ENCODE measurements at regions not wholly inside any gene's neighbourhood (a gene's known extent, or its start where the extent isn't known, plus 50 kb on each side); places are given as distances from the start of the nearest gene placed in this dataset.

DNA sequence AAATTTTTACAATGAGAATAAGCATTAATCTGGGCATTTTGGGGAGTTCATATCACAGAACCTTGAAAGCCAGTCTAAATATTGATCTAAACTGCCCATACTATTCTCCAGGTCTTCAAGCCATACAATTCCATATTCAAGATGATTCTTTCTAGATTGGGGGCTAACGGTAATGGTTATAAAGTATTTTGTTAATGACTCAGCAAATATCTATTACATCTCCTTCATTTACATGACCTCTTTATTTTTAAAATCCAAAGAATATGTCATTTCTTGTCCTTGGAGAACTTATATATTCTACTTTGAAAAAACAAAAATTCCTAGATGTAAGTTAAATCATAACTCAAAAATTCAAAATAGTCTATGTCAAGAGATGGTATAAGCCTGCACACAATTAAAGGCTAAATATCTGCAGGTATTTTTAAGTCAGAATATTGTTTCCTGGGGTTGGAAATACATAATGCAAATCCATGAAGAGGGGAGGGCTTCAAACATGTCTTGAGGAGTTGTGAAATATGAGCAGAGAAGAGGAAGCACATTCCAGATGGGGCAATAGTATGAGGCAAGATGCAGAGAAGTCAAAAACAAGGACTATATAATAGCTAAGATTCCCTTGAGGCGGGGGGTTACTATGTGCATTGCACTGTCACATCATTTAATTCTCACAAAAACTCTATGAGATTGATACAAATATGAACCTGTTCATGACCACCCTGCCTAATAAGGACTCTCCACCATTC, 526.4 kb downstream of the NR2F1-AS1 start:
- DNase-seq, result peak; percentile 49

DNA sequence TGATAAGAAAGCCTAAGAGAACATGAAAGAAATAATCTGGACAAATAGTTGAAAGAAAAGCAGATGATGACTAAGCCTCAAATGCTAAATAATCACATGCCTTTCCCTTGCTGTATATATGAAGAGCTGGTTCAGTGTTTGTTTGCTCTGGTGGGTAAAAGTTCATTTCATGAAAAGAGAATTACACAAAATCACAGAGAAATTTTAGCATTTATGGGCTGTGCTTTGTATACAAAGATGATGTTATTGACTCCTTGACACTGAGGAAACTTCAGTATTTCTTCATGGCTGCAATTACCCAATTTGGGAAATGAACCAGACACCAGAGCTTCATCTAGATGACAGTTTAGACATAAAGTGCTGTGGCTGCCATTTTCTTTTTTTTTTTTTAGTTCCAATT, 527.2 kb downstream of the NR2F1-AS1 start:
- DNase-seq, result no peak

DNA sequence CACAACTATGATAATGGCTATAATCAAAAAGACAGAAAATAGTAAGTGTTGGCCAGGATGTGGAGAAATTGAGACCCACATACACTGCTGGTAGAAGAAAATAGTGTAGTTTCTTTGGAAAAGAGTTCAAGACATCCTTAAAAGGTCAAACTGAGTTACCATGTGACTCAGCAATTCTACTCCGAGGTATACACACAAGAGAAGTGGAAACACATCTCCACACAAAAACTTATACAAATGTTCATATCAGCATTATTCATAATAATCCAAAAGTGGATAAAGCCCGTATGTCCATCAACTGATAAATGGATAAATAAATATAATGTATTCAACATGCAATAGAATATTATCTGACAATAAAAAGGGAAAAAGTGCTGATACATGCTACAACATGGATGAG, 532.2 kb downstream of the NR2F1-AS1 start:
- DNase-seq, result no peak

DNA sequence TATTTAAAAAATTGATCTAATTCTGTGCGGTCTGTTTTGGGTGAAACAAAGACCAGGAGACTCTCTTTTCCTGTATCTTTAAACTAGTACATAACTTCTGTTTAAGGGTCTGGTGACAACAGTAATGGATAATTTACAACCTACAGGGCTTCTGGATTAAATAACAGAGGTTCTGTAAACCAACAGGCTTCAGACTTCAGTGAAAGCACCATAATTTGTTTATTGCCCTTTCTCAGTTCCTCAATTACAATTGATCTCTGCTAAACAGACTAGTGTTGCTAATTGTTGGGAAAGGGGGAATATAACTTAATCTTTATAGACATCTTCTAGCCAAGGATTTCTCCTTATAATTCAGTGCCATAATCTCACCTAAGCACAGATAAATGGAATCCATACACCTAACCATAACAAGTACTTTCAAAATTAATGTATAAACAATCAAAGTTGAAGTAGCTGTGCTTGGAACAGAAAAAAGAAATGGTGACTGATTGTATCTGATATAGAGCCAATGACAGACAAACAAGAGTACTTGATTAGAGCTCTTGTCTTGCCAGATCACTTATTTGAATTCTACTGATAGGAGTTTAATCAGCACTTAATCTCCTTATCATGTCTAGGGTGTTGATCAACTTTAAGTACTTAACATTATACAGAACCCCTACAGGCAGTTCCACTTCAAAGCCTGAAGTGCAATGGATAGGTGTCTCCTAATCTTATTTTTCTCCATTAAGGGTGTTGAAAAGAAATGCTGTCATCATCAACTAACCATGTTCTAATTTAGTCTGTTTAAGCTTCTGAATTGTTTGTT, 536.0 kb downstream of the NR2F1-AS1 start:
- DNase-seq, result no peak

DNA sequence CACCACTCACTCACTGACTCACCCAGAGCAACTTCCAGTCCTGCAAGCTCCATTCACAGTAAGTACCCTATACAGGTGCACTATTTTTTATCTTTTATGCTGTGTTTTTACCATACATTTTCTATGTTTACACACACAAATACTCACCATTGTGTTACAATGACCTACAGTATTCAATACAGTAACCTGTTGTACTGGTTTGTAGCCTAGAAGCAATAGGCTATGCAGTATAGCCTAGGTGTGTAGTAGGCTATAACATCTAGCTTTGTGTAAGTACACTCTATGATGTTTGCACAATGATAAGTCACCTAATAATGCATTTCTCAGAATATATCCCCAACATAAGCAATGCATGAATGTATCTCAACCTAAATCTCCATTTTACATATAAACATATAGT, 541.1 kb downstream of the NR2F1-AS1 start:
- DNase-seq, result no peak

DNA sequence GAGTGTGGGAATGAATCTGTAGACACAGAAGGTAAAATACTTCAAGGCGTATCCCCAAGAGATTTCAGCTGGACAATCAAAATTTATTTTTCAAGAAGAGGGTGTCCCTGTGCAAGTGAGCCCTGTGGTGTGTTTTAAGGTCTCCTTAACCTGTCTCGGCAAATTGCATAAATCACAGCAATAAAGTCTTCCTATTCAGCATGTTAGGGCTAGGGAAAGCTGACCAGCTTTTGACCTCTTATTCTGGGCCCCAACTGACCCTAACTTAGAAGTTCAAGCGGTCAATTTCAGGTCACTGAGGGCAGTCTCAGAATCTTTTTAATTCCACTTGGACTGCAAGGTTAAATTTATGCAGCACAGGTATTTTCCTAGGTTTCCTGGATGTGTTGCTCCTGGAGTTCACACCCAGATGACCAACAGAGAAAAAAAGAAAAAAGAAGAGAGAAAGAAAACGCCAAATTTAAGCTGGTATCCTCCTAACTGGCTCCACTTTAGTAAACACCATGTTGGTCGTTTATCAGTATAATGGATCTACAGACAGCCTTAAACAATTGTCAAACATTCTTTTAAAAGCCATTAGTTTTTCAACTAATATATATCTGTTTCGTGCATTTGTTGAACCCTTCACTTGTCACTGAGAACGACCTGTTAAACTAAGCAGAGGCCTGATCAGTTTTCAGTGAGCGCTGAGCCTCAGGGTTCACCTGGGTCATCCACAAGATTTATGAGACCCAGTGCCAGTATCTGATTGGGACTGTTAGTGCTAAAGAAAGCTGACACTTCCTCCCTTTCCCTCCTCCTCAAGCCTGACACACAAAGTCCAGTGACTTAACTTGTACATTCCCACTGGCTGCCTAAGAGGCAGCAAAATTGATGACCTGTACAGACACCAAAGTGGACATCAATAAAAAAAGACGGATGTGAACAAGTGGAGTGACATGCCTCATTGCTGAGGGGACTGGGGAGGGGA, 546.1 kb downstream of the NR2F1-AS1 start:
- DNase-seq, result no peak

- peak; percentile 33 for DNase-seq
Measured at GRCh38 chr5:93022796-93023447, 558.1 kb downstream of the NR2F1-AS1 start.

GRCh38 chr5:93022211-93022610, 558.8 kb downstream of the NR2F1-AS1 start:
- no peak for DNase-seq

GRCh38 chr5:93019896-93020295, 561.1 kb downstream of the NR2F1-AS1 start:
- no peak for DNase-seq

DNA sequence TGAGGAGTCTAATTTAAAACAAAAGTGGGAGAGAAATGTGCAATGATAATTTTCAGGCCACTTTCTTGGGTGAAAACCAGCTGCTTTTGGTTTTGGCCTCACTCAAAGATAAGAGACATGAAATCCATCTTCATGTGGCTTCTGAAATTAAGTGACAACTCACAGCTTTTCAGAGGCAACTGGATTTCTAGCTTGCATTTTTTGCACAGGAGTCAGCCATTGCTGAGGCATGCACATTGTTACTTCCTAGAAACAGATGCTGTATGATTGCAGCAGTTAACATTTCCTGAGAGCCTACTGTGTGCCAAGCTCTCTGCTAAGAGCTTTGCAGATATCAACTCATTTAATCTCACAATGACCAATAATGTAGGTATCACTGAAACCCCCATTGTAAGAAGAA, 562.6 kb downstream of the NR2F1-AS1 start:
- peak; percentile 58 for DNase-seq

DNA sequence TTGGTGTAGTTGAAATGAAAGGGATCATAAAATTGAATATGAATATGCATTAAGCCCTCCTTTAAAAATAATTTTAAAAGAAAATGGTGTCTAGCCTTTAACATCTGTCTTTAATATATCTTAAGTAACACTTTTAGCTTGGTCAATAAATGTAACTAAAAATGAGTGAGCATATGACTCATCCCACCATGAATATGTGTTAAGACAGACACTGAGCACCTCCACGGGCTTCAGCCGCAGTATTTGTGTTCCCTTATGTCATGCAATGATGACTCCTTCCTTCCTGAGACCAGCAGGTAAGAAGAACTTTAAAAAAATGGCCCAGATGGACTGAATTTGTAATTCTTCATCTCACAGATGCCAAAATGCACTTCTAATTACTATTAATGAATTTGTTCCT, 563.2 kb downstream of the NR2F1-AS1 start:
- DNase-seq, result peak; percentile 74

DNA sequence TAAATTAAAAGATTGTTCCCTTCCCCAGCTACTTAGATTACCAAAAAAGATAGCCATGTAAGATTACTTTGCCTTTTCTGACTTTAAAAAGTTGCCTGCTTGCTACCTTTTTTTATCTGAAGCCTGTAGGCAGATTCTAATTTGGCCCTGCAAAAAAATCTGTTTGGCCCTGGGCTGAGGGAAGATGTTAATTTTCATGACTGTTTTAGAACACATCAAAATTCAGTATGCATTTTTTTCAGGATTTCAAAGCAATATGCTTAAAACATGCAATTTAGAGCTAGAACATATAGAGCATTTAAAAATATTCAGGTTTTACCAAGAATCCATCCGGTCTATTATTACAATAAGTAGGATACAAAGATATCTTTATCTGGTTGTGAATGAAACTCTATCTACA, 563.6 kb downstream of the NR2F1-AS1 start:
- DNase-seq, result no peak

DNA sequence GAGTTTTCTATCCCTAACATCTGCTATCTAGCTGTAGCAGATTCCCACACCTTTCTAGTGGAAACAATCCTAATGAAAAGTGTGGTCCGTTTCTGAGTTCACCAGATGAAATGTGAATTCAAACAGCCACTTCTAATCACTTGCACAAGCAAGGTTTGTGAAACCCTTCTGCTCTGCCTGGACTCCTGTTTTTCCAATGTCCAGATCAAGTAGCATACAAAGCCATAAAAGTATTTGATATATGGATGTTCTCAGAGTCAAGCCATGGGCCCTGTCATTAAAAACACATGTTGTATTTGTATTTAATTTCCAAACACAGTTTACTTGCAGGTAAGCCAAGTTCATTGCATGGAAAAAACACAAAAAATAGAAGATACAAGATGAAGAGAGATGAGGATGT, 570.4 kb downstream of the NR2F1-AS1 start:
- DNase-seq, result no peak

DNA sequence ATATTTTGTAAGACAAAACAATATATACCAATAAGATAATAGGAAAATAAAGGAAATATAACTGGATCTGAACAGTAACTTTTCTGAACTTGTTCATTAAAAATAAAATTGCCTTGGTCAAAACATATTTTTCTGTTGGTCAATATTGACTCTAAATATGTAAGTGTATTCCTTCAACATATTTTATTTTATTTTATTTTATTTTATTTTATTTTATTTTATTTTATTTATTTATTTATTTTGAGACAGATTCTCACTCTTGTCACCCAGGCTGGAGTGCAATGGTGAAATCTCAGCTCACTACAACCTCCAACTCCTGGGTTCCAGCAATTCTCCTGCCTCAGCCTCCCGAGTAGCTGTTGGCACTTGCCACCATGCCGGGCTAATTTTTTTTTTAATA, 571.0 kb downstream of the NR2F1-AS1 start:
- DNase-seq, result no peak

GRCh38 chr5:93008502-93009207, 572.4 kb downstream of the NR2F1-AS1 start:
- DNase-seq, result peak; percentile 44

GRCh38 chr5:93006915-93007314, 574.1 kb downstream of the NR2F1-AS1 start:
- no peak for DNase-seq

GRCh38 chr5:92998456-92998855, 582.6 kb downstream of the NR2F1-AS1 start:
- no peak for DNase-seq

- no peak for DNase-seq
Measured at GRCh38 chr5:92994392-92994791, 586.6 kb downstream of the NR2F1-AS1 start.

GRCh38 chr5:92992073-92992472, 588.9 kb downstream of the NR2F1-AS1 start:
- DNase-seq, result no peak

GRCh38 chr5:92991581-92992067, 589.4 kb downstream of the NR2F1-AS1 start:
- DNase-seq, result no peak

GRCh38 chr5:92990771-92991170, 590.2 kb downstream of the NR2F1-AS1 start:
- no peak for DNase-seq

Measured in fibroblast of skin of scalp (primary cell).